Non-pigmented ciliary epithelial cell (primary cell): ENCODE measurements at regions not wholly inside any gene's neighbourhood (a gene's known extent, or its start where the extent isn't known, plus 50 kb on each side); places are given as distances from the start of the nearest gene placed in this dataset.
"Not testable (repeated sequence)": the region's sequence is repeated elsewhere in the genome, so short reads cannot be mapped to it uniquely, and the experiment has no call there.

Experiments
- DNase-seq: peaks from one replicate; pipeline ENCODE4 v3.0.0-alpha.2; 2010; ENCODE audit warnings: low read depth

DNA sequence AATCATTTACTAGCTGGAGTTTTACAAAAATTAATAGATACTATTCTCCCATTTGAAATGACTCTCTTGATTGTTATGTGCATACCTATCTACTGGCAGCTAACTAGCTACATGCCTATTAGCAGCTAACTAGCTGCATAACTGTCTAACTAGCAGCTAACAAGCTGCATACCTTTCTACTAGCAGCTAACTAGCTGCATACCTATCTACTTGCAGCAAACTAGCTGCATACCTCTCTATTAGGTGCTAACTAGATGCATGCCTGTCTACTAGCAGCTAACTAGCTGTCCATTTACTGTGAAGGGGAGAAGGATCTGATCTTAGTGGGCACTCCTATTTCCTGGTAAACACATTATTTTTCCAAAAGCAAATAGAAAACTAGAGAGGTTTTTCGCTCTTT is 439.4 kb upstream of the PFKP start:
- DNase-seq, result no peak

DNA sequence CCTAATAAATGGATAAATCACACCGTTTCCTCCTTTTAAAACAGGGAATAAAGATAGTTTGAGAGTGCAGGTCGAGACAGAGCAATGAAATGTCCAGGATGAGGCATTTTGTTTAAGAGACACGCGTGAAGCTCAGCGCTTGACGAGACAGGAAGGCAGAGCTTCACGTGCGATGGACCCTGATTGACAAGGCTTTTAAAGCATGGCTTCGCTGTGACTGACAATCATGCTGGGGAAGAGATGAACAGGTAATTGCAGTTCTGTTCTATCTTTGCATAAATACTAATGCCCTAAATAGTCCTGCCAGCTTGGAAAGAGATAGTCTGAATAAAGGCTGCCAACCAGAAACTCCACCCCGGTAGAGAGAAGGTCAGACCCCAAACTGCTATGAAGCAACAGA is 442.3 kb upstream of the PFKP start:
- no peak for DNase-seq

DNA sequence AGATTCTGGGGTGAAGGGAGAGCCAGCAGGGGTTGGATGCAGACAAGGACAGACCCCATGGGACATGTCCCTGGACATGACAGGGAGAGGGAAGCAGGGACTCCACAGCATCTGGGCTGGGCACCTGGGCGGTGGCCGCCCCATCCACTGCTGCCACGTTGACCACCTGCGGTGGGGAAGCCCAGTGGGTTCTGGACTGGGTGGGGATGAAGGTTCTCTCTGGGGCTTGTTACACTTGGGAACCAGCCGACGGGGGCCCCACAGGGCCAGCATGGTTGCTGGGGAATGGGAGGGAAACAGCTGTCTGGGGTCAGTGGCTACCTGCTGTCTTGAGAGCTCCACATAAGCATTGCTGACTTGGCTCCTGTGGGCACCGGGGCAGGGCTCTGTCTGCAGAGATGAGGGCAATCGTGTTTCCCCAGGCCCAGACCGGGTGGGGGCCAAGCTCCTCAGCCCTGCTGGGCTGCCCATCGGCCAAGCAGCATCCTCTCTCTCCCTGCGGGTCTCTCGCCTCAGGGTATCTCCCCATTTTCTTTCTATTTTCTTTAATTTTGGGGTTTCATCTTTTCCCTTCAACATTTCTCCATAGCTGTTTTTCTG is 443.6 kb upstream of the PFKP start:
- no peak for DNase-seq

DNA sequence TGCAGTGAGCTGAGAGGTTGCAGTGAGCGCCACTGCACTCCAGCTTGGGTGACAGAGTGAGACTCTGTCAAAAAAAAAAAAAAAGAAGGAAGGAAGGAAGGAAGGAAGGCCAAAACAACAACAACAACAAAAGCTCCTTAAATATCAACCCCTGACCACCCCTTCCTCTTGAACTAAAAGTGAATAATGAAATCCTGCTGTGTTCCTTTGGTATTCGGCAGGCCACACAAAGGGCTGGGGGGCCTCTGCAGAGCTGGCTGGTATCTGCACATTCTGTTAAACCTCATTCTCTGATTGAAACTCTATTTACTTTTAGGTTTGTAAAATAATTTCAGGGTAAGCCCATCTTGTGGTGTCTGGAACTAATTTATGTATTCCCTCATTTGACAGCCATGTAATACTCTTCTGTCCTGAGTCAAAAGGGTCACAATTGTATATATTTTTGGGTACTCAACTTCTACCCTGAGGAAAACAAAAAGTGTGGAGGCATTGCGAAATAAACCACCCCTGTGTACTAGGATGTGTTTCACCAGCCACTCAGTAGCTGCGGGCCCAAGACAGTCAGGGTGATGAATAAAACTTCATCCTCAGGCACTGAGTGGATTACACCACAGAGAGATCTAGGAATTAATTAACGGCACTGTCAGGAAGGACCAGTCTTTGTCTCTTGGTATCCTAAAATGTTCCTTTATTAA is 446.4 kb upstream of the PFKP start:
- no peak for DNase-seq

DNA sequence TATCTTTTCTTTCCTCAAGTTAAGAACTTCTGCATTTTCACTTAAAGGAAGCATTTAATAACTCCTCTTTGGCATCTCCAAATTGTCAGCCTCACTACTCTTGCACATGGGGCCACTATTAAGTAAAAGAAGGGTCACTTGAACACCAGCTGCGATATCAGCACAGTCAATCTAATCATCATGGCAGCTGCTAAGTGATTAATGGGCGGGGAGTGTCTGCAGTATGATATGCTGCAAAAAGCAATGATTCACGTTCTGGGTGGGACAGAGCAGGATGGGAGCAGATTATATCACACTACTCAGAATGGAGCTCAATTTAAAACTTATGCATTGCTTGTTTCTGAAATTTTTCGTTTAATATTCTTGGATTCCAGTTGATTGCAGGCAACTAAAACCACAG is 447.4 kb upstream of the PFKP start:
- no peak for DNase-seq

DNA sequence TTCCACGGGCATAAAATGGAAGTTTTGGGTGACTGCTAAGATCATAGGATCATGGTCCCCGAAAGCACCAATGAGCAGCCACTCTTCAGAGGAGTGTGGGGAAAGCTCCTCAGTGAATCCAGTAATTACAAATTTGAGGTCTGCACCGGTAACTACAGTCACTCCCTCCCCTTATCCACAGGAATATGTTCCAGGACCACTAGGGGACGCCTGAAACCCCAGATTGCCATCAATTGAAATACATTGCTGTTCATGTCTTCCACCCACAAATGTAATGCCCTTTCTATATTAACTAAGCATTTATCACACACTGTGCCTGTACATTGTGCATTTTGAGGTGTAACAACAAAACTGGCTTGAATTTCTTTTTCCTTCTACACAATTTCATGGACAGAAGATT is 447.9 kb upstream of the PFKP start:
- no peak for DNase-seq

DNA sequence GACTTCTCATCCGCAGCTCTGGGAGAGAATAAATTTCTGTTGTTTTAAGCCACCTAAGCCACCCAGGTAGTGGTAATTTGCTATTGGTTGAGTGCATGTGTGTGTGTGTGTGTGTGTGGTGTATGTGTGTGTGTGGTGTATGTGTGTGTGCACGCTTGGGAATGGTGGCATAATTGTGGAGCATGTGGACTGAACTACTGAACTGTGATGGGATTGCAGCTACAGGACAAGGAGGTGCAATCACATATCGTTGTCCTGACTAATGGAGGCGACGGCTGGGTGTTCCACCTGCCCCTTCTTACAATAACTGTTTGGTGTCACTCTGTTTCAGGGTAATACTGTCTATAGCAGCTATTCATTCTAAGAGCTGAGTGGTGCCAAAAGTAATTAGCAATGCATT is 448.7 kb upstream of the PFKP start:
- no peak for DNase-seq

DNA sequence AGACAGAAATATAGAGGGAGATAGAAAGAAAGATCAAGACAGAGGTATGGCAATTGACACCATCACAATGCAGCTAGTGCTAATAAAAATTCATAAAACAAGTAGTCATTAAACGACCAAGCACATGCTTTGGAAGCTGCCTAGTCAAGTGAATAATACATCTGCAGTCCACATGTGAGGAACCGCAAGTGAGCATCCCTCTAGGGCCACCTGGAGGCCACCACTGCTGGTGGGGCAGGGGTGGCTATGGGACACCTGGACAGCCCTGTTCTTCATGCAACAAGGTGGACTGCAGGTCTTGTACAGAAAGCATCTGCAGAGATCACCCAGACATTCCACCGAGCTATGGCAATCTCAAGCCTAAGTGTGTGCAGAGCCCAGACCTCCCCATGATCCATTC is 451.1 kb upstream of the PFKP start:
- DNase-seq, result no peak

DNA sequence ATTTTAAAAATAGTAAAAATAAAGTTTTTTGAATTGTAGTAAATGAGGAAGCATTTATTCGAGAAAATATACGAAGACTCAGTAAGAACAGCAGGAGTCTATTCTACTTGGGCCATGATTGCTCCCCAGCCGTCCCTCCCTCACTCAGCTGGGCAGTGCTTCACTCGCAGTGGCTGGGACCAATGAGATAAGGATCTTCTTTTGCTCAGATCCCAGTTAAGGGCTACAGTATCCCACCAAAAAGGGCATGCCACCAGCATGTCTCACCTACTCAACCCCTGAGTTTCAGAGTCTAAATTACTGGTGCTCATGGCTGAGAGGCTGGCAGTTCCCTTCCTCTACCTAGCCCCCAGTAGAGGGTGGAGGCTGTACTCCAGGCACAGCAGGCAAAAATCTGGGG is 455.7 kb upstream of the PFKP start:
- DNase-seq, result no peak

DNA sequence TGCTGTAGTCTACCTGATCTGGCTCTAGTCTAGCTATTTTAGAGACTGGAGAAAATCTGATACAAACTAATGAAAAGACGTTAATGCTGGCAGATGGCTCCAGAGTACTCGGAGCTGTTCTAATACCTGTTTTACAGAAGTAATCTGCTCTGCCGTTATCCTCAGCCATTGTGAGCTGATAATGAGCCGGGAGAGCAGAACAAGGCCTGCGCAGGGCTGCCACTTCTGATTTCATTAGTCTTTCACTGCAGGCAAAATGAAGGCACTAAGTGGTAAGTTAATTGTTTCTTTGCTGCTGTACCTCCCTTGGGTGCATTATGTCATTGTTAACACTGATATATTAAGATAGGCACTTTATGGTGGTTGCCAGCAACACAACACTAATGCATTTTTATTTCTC is 456.4 kb upstream of the PFKP start:
- DNase-seq, result no peak

DNA sequence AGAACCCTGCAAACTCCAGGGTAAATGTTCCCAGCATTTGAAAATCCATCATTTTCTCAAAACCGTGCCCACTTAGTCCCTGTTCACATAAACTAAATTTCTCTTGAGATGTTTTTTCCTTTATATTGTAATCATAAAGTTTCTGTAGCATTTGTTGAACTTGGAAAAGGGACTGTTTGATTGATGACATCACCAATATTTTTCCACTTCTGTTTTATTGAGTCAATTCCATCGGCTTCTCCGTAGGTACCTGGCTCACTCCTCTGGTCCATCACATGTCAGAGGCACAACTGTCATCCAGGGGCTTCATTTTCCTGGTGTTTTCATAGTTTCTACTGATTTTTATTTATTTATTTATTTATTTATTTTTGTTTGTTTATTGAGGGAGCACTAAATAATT is 462.5 kb upstream of the PFKP start:
- no peak for DNase-seq

DNA sequence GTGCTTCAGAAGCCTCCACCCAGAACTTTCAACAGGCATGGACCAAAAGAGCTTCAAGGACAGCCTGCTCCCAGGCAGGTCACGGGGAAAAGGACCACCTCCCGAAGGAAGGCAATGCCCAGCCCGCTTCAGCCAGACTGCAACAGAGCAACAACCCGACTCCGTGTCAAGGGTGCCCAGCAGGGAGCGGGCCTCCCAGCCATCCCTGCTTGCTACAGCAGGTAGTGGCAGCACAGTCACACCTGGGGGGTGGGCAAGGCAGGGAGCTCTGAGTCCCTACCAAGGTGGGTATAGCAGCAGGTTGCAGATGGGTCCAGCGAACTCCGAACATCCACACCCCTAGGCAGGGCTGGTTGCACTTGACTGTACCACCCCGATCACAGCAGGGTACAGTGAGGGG is 467.8 kb upstream of the PFKP start:
- DNase-seq, result no peak

DNA sequence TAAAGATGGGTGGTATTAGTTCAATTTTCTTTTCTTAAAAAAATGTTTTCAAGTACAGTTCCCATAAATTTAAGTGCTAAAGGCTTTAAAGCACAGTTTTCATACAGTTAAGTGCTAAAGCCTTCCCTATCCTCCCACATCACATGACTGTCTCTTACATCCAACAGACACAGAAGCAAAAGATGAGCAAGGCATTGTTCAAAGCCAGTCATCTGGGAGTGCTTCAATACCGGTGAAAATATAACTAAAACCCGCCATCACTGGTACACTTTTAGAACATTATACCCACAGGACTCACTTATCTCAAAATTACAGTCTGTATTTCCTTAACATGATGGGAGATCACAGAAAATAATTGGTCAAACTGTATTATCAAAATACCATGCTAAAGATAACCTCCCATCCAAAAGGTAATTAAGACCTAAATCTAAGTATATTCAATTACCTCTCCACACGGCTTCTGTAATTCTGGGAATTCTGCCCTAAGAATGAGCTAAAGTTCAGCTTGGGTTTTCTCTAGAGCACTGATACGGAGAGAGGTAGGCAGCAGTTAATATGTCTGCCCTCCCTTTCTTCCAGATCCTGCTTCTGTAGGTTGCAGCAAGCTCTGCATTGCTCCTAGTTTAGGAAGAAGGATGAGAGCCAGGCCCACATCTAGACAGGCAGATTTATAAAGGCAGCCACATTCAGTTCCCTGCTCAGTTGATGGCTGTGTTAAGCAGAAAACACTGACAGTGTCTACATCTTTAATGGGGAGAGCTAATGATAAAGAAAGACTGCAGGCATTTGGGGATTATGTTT is 474.8 kb upstream of the PFKP start:
- no peak for DNase-seq

DNA sequence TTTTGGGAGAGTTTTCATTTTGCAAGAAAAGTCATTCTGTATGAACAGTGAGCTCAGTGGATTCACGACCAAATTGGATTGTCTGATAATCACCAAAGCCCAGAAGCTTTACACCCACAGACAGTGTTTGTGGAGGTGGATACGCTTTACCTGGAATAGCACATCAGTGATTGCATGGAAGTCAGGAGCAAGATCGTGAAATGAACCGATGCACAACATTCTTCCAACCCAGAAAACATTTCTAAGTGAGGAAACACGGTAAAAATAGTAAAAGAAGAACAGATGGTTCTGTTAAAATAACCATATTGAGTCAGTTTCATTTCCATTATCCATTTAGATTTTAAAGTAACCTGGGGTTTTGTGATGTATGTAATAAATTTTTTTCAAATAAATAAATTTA is 478.2 kb upstream of the PFKP start:
- no peak for DNase-seq

DNA sequence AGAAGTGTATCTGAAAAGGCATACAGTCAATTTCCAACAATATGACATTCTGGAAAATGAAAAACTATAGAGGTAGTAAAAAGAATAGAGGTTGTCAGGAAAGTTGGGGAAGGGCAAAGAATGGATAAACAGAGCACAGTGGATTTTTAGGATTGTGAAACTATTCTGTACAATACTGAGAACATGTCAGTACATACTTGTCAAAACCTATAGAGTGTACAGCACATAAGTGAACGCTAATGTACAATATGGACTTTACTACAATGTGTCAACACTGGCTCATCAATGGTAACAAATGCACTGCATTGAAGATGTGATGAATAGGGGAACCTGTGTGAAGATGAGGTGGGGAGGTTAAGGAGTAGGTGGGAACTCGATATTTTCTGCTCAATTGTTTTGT is 483.0 kb upstream of the PFKP start:
- DNase-seq, result no peak

DNA sequence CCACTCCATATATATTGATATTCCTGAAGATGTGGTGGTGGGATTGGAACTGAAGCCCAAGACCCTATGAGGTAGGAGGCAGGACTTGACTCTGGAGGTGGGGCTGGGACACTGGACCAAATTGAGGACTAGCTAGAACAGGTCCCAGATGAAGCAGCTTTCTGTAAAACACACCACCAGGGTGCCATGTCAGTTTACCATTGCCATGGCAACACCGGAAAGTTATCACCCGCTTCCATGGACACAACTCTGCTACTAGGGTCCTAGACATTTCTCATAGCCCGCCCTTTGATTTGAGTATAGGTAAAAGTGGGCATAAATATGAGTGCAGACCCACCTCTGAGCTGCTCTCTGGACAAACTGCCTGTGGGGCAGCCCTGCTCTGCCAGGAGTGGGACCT is 490.5 kb upstream of the PFKP start:
- no peak for DNase-seq

DNA sequence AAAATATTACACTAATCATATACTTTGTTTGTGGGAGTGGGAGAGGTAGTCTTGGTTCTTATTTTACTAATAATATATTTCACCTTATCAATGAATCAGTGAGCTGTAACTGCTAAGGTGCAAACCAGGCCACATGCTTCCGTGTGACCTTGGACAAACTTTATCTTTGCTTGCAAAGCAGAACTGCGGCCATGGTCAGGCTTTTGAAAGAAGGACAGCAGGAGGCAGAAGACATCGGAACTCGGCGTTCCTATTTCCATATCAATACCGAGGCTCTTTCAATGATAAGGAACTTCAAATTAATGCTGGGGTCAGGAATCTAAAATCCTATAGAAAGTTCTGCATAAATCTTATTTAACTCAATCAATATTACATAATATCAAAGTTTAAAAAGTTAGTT is 491.9 kb upstream of the PFKP start:
- DNase-seq, result no peak

DNA sequence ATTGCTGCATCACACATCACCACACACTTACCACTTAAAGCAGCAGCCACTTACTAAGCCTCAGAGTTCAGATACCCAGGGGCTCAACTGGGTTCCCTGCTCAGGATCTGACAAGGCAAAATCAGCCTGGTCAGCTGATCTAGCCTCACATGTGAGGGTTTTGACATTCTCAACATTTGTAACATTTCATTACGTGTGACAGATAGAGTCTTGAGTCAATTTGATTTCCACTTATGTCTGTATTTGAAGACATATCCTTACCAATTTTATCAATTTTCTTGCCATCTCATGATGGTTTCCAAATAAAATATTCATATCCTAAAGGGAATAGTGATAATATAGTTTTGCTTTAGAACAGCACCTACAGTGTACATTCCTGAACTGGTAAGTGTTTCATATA is 494.7 kb upstream of the PFKP start:
- DNase-seq, result no peak

DNA sequence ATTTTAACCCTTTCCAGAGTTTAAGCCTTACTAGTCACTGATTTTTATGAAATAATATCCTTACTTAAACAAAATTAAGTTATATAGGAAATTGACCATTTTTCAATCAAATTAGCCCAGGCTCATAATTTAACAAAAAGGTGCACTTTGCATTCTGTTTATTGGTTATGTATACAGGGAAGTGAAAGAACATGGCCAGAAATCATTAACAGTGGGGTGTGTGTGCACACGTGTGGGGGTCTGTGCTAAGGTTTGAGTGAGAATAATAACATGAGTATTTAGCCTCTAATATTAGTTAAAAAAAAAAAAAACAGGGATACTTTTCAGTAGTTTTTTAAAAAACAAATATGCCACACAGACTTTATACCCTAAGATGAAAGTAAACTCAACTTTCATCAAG is 510.5 kb upstream of the PFKP start:
- no peak for DNase-seq

DNA sequence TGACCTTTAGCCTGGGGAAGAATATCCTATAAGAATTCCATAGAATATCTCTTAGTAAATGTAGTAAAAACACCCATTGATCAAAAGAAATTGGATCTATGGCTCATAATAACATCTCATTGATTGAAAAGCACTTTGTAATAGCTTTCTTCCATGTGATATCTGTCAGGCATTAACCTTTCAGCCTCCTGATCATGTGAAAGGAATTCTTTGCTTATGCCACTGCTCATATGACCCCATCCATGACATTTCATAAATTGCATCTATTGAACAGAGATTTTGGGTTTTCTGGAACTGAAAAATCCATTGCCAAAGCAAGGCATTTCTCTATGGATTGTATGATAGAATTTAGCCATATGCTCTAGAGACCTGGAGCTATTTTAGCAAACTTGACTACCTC is 519.3 kb upstream of the PFKP start:
- DNase-seq, result no peak

DNA sequence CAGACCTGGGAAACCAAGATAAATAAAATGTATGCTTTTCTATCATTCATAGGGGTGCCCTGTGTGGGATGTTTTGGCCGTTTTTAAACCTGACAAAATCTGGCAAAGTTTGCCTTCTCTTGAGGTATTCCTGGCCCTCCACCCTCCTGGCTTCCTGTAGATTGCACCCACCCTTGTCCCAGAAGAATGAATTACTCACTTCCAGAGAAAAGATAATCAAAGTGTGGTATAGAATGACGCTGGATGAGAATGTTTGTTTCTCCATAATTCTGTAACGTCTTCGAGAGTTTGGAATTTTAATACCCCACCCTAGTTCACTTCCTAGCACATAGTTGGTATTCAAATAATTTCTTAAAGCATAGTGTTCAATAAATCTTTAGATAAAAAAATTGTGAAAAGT is 519.7 kb upstream of the PFKP start:
- no peak for DNase-seq

DNA sequence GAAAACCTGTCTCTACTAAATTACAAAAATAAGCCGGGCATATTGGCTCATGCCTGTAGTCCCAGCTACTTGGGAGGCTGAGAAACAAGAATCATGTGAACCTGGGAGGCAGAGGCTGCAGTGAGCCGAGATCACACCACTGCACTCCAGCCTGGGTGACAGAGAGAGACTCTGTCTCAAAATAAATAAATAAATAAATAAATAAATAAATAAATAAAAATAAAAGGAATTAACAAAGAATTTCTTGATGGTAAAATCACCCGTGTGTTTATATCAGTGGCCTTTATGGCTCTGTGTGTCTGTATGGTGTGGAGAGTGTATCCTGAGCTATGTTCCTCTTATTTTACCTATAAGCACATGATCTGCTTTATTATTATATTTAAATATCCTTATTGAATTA is 520.5 kb upstream of the PFKP start:
- not testable (repeated sequence) for DNase-seq

DNA sequence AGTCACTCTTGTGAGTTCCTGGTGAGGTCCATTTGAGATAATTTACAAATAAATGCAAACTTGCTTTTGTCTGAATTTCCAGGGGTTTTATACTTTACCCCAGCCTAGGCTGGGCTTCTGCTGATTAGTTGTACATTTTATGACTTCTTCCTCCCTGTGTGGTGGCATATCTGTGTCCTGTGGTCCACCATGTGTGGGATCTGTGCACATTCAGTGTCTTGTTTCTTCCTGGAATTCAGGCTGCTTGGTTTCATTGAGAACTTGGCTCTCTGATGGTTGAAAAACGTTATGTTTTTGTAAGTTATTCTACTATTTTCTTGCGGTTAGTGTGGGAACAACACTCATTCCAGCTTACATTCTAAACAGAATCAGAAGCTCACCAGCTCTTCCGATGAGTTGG is 523.4 kb upstream of the PFKP start:
- DNase-seq, result no peak
